IMR-90 (cell line): ENCODE measurements at regions not wholly inside any gene's neighbourhood (a gene's known extent, or its start where the extent isn't known, plus 50 kb on each side); places are given as distances from the start of the nearest gene placed in this dataset.

ENCODE experiments used
- ATAC-seq: fragments of 200-7000 bp; cut with Tn5 transposase; 2 replicates; pipeline ENCODE4 v1.9.1; 2020; ENCODE audit warnings: low read depth, mild to moderate bottlenecking, moderate library complexity
- BruUV-seq: library from RNA; stranded (reverse); fragments of 400-500 nt; replicated peaks from 2 replicates; lab custom pipeline; 2021; lab: Mats Ljungman, UMichigan
- CTCF ChIA-PET: fragments of 300-600 bp; formaldehyde crosslinking; extraction: SDS; loops from one replicate; lab custom pipeline; 2021; ENCODE audit warnings: antibody characterized with exemption; lab: Yijun Ruan, JAX
- POLR2A ChIA-PET: fragments of 300-600 bp; sonication (Branson Sonifier 250); formaldehyde crosslinking; loops from one replicate; lab custom pipeline; 2022; ENCODE audit warnings: antibody characterized with exemption; ENCODE audit not compliant: unreplicated experiment; lab: Charles Lee
- DNase-seq: peaks from one replicate; pipeline ENCODE4 v3.0.0; 2013
- H2AFZ ChIP-seq: replicated peaks from 2 replicates; pipeline ENCODE3; 2013; ENCODE audit warnings: low read length, mild to moderate bottlenecking; ENCODE audit not compliant: poor library complexity
- H2AK5ac ChIP-seq: 2 replicates; pipeline ENCODE4 v1.6.1; 2013; ENCODE audit warnings: low read depth, low read length, inconsistent platforms
- H2AK9ac ChIP-seq: replicated peaks from 2 replicates; pipeline ENCODE3; 2013; ENCODE audit warnings: mild to moderate bottlenecking, low read depth, low read length, moderate library complexity; ENCODE audit not compliant: poor library complexity
- H2BK120ac ChIP-seq: 2 replicates; pipeline ENCODE4 v1.6.1; 2013; ENCODE audit warnings: low read depth, low read length, inconsistent platforms
- H2BK15ac ChIP-seq: 3 replicates; pipeline ENCODE4 v1.6.1; 2013; ENCODE audit warnings: low read depth, low read length, inconsistent platforms
- H2BK20ac ChIP-seq: 2 replicates; pipeline ENCODE4 v1.6.1; 2013; ENCODE audit warnings: low read depth, mild to moderate bottlenecking, inconsistent platforms, low read length, moderate library complexity
- H2BK5ac ChIP-seq: 2 replicates; pipeline ENCODE4 v1.6.1; 2013; ENCODE audit warnings: mild to moderate bottlenecking, low read depth, low read length, inconsistent platforms; ENCODE audit not compliant: poor library complexity, severe bottlenecking
- H3K14ac ChIP-seq: replicated peaks from 2 replicates; pipeline ENCODE4 v1.6.1; 2013; ENCODE audit warnings: low read depth, low read length, inconsistent platforms
- H3K18ac ChIP-seq: 2 replicates; pipeline ENCODE4 v1.6.1; 2013; ENCODE audit warnings: low read depth, low read length, control low read depth
- H3K23ac ChIP-seq: 2 replicates; pipeline ENCODE4 v1.6.1; 2013; ENCODE audit warnings: low read depth, low read length, inconsistent platforms
- H3K27ac ChIP-seq: 2 replicates; pipeline ENCODE4 v1.5.1; 2013; ENCODE audit warnings: mild to moderate bottlenecking, control low read depth, low read length; ENCODE audit not compliant: insufficient read depth
- H3K27me3 ChIP-seq: 2 replicates; pipeline ENCODE4 v1.6.1; 2013; ENCODE audit warnings: low read length; ENCODE audit not compliant: control insufficient read depth, insufficient read depth
- H3K36me3 ChIP-seq: 2 replicates; pipeline ENCODE4 v1.6.1; 2013; ENCODE audit warnings: low read length, mixed read lengths; ENCODE audit not compliant: control insufficient read depth, insufficient read depth
- H3K4ac ChIP-seq: 2 replicates; pipeline ENCODE4 v1.6.1; 2013; ENCODE audit warnings: low read depth, low read length, inconsistent platforms
- H3K4me1 ChIP-seq: 2 replicates; pipeline ENCODE4 v1.6.1; 2013; ENCODE audit warnings: low read length, mixed read lengths; ENCODE audit not compliant: control insufficient read depth, insufficient read depth
- H3K4me2 ChIP-seq: 2 replicates; pipeline ENCODE4 v1.6.1; 2013; ENCODE audit warnings: low read depth, mild to moderate bottlenecking, control low read depth, low read length, moderate library complexity
- H3K4me3 ChIP-seq: 2 replicates; pipeline ENCODE4 v1.5.1; 2013; ENCODE audit warnings: low read depth, mild to moderate bottlenecking, control low read depth, low read length, moderate library complexity; ENCODE audit not compliant: insufficient read depth
- H3K56ac ChIP-seq: 2 replicates; pipeline ENCODE4 v1.6.1; 2013; ENCODE audit warnings: low read length, inconsistent platforms; ENCODE audit not compliant: insufficient read depth; ENCODE audit errors: extremely low read depth
- H3K79me1 ChIP-seq, 2 experiments: 2 replicates each; pipeline ENCODE4 v1.6.1; 2013; ENCODE audit warnings: low read length in 2 of 2, inconsistent platforms in 1 of 2, low read depth in 1 of 2
- H3K9ac ChIP-seq: 2 replicates; pipeline ENCODE4 v1.6.1; 2013; ENCODE audit warnings: low read depth, low read length, control low read depth
- H3K9me1 ChIP-seq: 2 replicates; pipeline ENCODE4 v1.6.1; 2013; ENCODE audit warnings: low read length, inconsistent platforms; ENCODE audit not compliant: insufficient read depth
- H3K9me3 ChIP-seq: 2 replicates; pipeline ENCODE4 v1.6.1; 2013; ENCODE audit warnings: low read length; ENCODE audit not compliant: control insufficient read depth, insufficient read depth
- H4K20me1 ChIP-seq: 2 replicates; pipeline ENCODE4 v1.6.1; 2013; ENCODE audit warnings: low read length, inconsistent platforms; ENCODE audit not compliant: insufficient read depth
- H4K5ac ChIP-seq: 2 replicates; pipeline ENCODE4 v1.6.1; 2013; ENCODE audit warnings: mild to moderate bottlenecking, low read depth, low read length, control low read depth
- H4K8ac ChIP-seq, 2 experiments: 2 replicates each; pipeline ENCODE4 v1.6.1; 2013; ENCODE audit warnings: low read depth in 2 of 2, low read length in 2 of 2, control low read depth in 1 of 2, inconsistent platforms in 1 of 2
- H4K91ac ChIP-seq: 2 replicates; pipeline ENCODE4 v1.6.1; 2013; ENCODE audit warnings: low read depth, low read length, inconsistent platforms; ENCODE audit not compliant: insufficient read depth
- BHLHE40 ChIP-seq: fragments of 150-350 bp; IDR thresholded peaks from 2 replicates; pipeline ENCODE4 v1.6.1; 2016; ENCODE audit warnings: mild to moderate bottlenecking, low read depth, low read length
- CEBPB ChIP-seq: IDR thresholded peaks from 2 replicates; pipeline ENCODE4 v1.6.1; 2012; ENCODE audit warnings: low read depth, low read length, improper control_type of control experiment
- CHD1 ChIP-seq: IDR thresholded peaks from 2 replicates; pipeline ENCODE4 v1.6.1; 2012; ENCODE audit warnings: low read depth, low read length, improper control_type of control experiment
- FOS ChIP-seq: fragments of 150-350 bp; IDR thresholded peaks from 2 replicates; pipeline ENCODE4 v1.6.1; 2016; ENCODE audit warnings: low read depth, low read length
- MAFK ChIP-seq: IDR thresholded peaks from 2 replicates; pipeline ENCODE4 v1.6.1; 2012; ENCODE audit warnings: low read depth, low read length, improper control_type of control experiment
- MAZ ChIP-seq: IDR thresholded peaks from 2 replicates; pipeline ENCODE4 v1.6.1; 2012; ENCODE audit warnings: low read depth, mild to moderate bottlenecking, low read length, improper control_type of control experiment, moderate library complexity, borderline replicate concordance
- MXI1 ChIP-seq: IDR thresholded peaks from 2 replicates; pipeline ENCODE4 v1.6.1; 2012; ENCODE audit warnings: low read depth, mild to moderate bottlenecking, low read length, moderate library complexity, borderline replicate concordance
- NFE2L2 ChIP-seq: fragments of 150-350 bp; IDR thresholded peaks from 2 replicates; pipeline ENCODE4 v1.6.1; 2016; ENCODE audit warnings: low read depth, mild to moderate bottlenecking, low read length
- POLR2A ChIP-seq: IDR thresholded peaks from 2 replicates; pipeline ENCODE4 v1.6.1; 2012; ENCODE audit warnings: mild to moderate bottlenecking, low read depth, low read length
- RAD21 ChIP-seq: IDR thresholded peaks from 2 replicates; pipeline ENCODE4 v1.6.1; 2012; ENCODE audit warnings: low read length, improper control_type of control experiment
- RCOR1 ChIP-seq: IDR thresholded peaks from 2 replicates; pipeline ENCODE4 v1.6.1; 2012; ENCODE audit warnings: mild to moderate bottlenecking, low read length, improper control_type of control experiment; ENCODE audit not compliant: insufficient replicate concordance
- RFX5 ChIP-seq: IDR thresholded peaks from 2 replicates; pipeline ENCODE4 v1.8.0; 2012; ENCODE audit warnings: low read depth, mild to moderate bottlenecking, low read length, moderate library complexity
- SMC3 ChIP-seq: fragments of 150-350 bp; IDR thresholded peaks from 2 replicates; pipeline ENCODE4 v1.6.1; 2016; ENCODE audit warnings: low read depth, mild to moderate bottlenecking, antibody characterized with exemption, low read length, moderate library complexity
- dilution Hi-C: fragments of 300-500 bp; cut with HindIII; formaldehyde crosslinking; loops from one replicate; pipeline ENCODE4 v1.14.3; 2018; ENCODE audit warnings: low sequenced_read_pairs; ENCODE audit not compliant: unreplicated experiment
- in situ Hi-C: fragments of 300-500 bp; cut with MboI; formaldehyde crosslinking; loops from 3 replicates; pipeline ENCODE4 v1.14.3; 2019; ENCODE audit warnings: low sequenced_read_pairs, inconsistent platforms, mixed read lengths
- intact Hi-C: fragments of 100-400 bp; cut with micrococcal nuclease; formaldehyde crosslinking; loops from 2 replicates; pipeline ENCODE4 v1.10.0; 2022
- TF ChIP-seq, protein P1 (sequence below): fragments of 150-350 bp; IDR thresholded peaks from 2 replicates; pipeline ENCODE4 v1.6.1; 2017; ENCODE audit warnings: mild to moderate bottlenecking, antibody characterized with exemption, low read length, low read depth
- TF ChIP-seq, protein P2 (sequence below): conservative IDR thresholded peaks from 2 replicates; pipeline ENCODE4 v1.5.1; 2012; ENCODE audit warnings: mild to moderate bottlenecking, low read depth, low read length, improper control_type of control experiment
- TF ChIP-seq, protein P3 (sequence below): fragments of 150-350 bp; IDR thresholded peaks from 2 replicates; pipeline ENCODE4 v1.6.1; 2016; ENCODE audit warnings: low read depth, mild to moderate bottlenecking, low read length, moderate library complexity, borderline replicate concordance

DNA sequence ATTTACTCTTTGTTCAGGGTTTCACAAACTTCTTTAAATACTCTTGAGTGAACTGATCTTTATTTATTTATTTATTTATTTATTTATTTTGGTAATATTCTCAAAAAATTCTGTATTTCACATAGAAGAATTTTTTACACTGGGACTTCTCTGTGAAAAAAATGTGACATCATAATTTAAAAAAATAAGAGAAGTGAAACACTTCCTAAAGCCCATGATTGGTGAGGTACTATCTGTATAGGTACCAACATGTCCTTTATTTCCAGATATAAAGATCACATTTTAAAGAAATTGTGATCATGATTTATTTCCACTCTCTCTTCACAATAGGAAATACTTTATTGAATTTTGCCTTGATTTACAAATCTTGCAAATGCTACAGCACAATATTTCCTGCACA lies 497.1 kb downstream of the FAT4 start:
- no peaks in the 10 kb centered on the region for H3K9me3 ChIP-seq
- ATAC-seq = no peak
- POLR2A ChIA-PET = no interaction called here

More for the DNA sequence above, 497.1 kb downstream of the FAT4 start:
- Histone ChIP-seq H3K14ac (no peak overlapping the region), H3K4me3 (no peak overlapping the region), H4K5ac (no peak overlapping the region), H3K4ac (no peak overlapping the region), H3K9me1 (no peaks in the 10 kb centered on the region), H3K9ac (no peak overlapping the region), H2AFZ (no peak overlapping the region), H4K91ac (no peak overlapping the region), H3K23ac (no peak overlapping the region), H2AK9ac (no peak overlapping the region), H3K4me2 (no peak overlapping the region), H3K79me1 (no peaks in the 10 kb centered on the region), H2BK5ac (no peak overlapping the region), H2BK15ac (no peak overlapping the region), H4K8ac (no peak overlapping the region), H2BK20ac (no peak overlapping the region), H3K56ac (no peak overlapping the region), H2AK5ac (no peak overlapping the region), H3K27me3 (no peaks in the 10 kb centered on the region), H3K18ac (no peak overlapping the region), H3K36me3 (no peaks in the 10 kb centered on the region), H3K27ac (no peak overlapping the region), H2BK120ac (no peak overlapping the region), H3K4me1 (no peaks in the 10 kb centered on the region), H4K20me1 (no peaks in the 10 kb centered on the region)
- no peak for DNase-seq
- TF ChIP-seq RFX5 = no peak
- no peak for TF ChIP-seq BHLHE40
- TF ChIP-seq NFE2L2 = no peak
- TF ChIP-seq, protein P1, sequence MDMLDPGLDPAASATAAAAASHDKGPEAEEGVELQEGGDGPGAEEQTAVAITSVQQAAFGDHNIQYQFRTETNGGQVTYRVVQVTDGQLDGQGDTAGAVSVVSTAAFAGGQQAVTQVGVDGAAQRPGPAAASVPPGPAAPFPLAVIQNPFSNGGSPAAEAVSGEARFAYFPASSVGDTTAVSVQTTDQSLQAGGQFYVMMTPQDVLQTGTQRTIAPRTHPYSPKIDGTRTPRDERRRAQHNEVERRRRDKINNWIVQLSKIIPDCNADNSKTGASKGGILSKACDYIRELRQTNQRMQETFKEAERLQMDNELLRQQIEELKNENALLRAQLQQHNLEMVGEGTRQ = no peak
- no peak for TF ChIP-seq CHD1
- TF ChIP-seq MAFK = no peak
- no peak for TF ChIP-seq CEBPB
- no peak for TF ChIP-seq RCOR1
- TF ChIP-seq, protein P2, sequence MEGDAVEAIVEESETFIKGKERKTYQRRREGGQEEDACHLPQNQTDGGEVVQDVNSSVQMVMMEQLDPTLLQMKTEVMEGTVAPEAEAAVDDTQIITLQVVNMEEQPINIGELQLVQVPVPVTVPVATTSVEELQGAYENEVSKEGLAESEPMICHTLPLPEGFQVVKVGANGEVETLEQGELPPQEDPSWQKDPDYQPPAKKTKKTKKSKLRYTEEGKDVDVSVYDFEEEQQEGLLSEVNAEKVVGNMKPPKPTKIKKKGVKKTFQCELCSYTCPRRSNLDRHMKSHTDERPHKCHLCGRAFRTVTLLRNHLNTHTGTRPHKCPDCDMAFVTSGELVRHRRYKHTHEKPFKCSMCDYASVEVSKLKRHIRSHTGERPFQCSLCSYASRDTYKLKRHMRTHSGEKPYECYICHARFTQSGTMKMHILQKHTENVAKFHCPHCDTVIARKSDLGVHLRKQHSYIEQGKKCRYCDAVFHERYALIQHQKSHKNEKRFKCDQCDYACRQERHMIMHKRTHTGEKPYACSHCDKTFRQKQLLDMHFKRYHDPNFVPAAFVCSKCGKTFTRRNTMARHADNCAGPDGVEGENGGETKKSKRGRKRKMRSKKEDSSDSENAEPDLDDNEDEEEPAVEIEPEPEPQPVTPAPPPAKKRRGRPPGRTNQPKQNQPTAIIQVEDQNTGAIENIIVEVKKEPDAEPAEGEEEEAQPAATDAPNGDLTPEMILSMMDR = no peak
- TF ChIP-seq MXI1 = no peak
- TF ChIP-seq MAZ = no peak
- TF ChIP-seq FOS = no peak
- no peak for TF ChIP-seq RAD21
- TF ChIP-seq POLR2A = no peak
- TF ChIP-seq, protein P3, sequence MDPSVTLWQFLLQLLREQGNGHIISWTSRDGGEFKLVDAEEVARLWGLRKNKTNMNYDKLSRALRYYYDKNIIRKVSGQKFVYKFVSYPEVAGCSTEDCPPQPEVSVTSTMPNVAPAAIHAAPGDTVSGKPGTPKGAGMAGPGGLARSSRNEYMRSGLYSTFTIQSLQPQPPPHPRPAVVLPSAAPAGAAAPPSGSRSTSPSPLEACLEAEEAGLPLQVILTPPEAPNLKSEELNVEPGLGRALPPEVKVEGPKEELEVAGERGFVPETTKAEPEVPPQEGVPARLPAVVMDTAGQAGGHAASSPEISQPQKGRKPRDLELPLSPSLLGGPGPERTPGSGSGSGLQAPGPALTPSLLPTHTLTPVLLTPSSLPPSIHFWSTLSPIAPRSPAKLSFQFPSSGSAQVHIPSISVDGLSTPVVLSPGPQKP = no peak
- no peak for TF ChIP-seq SMC3
- intact Hi-C loops (no loop called here), in situ Hi-C loops (no loop called here), dilution Hi-C loops (no loop called here)
- no TSS peak for BruUV-seq
- CTCF ChIA-PET = no interaction called here
